ENCODE measurements at regions not wholly inside any gene's neighbourhood (a gene's known extent, or its start where the extent isn't known, plus 50 kb on each side); places are given as distances from the start of the nearest gene placed in this dataset.

DNA sequence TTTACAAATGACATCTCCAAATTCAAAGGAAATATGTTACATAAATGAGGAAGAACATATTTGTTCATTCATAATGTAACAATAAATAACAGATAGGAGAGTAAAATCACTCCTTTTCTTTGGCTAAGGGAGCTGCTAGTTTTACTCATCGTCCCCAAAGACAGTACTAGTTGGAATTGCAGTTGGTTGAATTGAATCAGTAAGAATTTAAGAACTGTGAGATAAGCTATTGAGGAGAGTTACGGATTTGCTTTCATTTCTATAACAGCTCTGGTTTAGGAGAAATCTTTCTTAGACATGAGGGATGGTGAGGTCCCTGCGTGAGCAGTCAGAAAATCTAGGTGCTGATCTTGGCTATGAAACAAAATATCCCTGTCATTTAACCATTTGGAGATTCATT lies 402.8 kb downstream of the AEBP2 start:
- ATAC-seq, result no peak
- Histone ChIP-seq H3K9me2 (ENCODE audit: insufficient read depth) (no peaks in the 10 kb centered on the region), H3K9me3 (ENCODE audit: control insufficient read depth in 1 of 2, insufficient read depth in 1 of 2, low read depth in 1 of 2, low read length in 2 of 2) (no peaks in the 10 kb centered on the region), H3K9ac (ENCODE audit: low read length) (no peak overlapping the region), H3K4me2 (ENCODE audit: low read length) (no peak overlapping the region), H3K4me1 (ENCODE audit: control insufficient read depth in 1 of 2, insufficient read depth in 2 of 2, low read length in 2 of 2) (no peaks in the 10 kb centered on the region; a peak in 1 of 4 replicates), H3K36me3 (ENCODE audit: control insufficient read depth in 1 of 2, insufficient read depth in 2 of 2, low read length in 2 of 2) (no peaks in the 10 kb centered on the region), H3K27me3 (ENCODE audit: insufficient read depth, low read length) (no peaks in the 10 kb centered on the region), H3K27ac (ENCODE audit: low read depth, low read length) (no peak overlapping the region), H2AFZ (ENCODE audit: low read depth, low read length, poor library complexity, severe bottlenecking) (no peak overlapping the region), H3K79me2 (ENCODE audit: insufficient read depth, low read length) (no peaks in the 10 kb centered on the region), H3K4me3 (replicated peaks in 1 of 2; ENCODE audit: low read depth in 1 of 2, low read length in 2 of 2) (no peak overlapping the region), H4K20me1 (ENCODE audit: insufficient read depth) (no peaks in the 10 kb centered on the region; the same call in 1 of the 2 replicates)
- DNase-seq (ENCODE audit: low read depth, low spot score), result no peak
- no peak for TF ChIP-seq ZNF274 (IDR thresholded peaks at IDR 0.05; ENCODE audit: low read depth, low read length)
- TF ChIP-seq, protein P1, sequence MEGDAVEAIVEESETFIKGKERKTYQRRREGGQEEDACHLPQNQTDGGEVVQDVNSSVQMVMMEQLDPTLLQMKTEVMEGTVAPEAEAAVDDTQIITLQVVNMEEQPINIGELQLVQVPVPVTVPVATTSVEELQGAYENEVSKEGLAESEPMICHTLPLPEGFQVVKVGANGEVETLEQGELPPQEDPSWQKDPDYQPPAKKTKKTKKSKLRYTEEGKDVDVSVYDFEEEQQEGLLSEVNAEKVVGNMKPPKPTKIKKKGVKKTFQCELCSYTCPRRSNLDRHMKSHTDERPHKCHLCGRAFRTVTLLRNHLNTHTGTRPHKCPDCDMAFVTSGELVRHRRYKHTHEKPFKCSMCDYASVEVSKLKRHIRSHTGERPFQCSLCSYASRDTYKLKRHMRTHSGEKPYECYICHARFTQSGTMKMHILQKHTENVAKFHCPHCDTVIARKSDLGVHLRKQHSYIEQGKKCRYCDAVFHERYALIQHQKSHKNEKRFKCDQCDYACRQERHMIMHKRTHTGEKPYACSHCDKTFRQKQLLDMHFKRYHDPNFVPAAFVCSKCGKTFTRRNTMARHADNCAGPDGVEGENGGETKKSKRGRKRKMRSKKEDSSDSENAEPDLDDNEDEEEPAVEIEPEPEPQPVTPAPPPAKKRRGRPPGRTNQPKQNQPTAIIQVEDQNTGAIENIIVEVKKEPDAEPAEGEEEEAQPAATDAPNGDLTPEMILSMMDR (IDR thresholded peaks at IDR 0.05 in 2 of 3, conservative IDR thresholded peaks at IDR 0.05 in 1 of 3; ENCODE audit: borderline replicate concordance in 1 of 3, insufficient read depth in 1 of 3, low read depth in 2 of 3, low read length in 2 of 3), result no peak
- intact Hi-C loops (cut with micrococcal nuclease), result no loop called here
- BruUV-seq (replicated peaks), result no TSS peak
- RAD21 ChIA-PET (ENCODE audit: low non-redundant PET in 1 of 2, low total read pairs in 2 of 2, uncharacterized antibody in 2 of 2, unreplicated experiment in 2 of 2), result no interaction called here
- POLR2A ChIA-PET, result no interaction called here
- CTCF ChIA-PET, result no interaction called here

DNA sequence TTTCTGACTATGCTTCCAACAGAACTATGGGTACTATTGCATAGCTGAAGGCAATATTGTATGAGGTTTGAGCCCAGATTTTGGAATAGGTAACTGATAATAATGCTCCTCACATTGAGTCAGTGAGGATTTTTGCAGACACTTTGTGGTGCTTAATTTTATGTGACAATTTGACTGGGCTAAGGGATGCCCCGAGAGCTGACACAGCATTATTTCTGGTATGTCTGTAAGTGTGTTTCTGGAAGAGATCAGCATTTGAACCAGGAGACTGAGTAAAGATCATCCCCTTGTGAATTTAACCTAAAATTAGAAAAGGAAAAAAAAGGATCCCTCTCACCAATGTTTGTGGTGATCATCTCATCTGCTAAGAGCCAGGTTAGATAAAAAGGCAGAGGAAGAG lies 404.9 kb downstream of the AEBP2 start:
- Histone ChIP-seq H4K20me1 (ENCODE audit: insufficient read depth) (no peaks in the 10 kb centered on the region; the same call in 1 of the 2 replicates), H3K9ac (ENCODE audit: low read length) (no peak overlapping the region), H3K36me3 (ENCODE audit: control insufficient read depth in 1 of 2, insufficient read depth in 2 of 2, low read length in 2 of 2) (no peaks in the 10 kb centered on the region), H3K4me2 (ENCODE audit: low read length) (no peak overlapping the region), H3K79me2 (ENCODE audit: insufficient read depth, low read length) (no peaks in the 10 kb centered on the region), H3K9me3 (ENCODE audit: control insufficient read depth in 1 of 2, insufficient read depth in 1 of 2, low read depth in 1 of 2, low read length in 2 of 2) (no peaks in the 10 kb centered on the region), H3K27ac (ENCODE audit: low read depth, low read length) (no peak overlapping the region), H2AFZ (ENCODE audit: low read depth, low read length, poor library complexity, severe bottlenecking) (no peak overlapping the region), H3K4me1 (ENCODE audit: control insufficient read depth in 1 of 2, insufficient read depth in 2 of 2, low read length in 2 of 2) (no peaks in the 10 kb centered on the region; a peak in 1 of 4 replicates), H3K4me3 (replicated peaks in 1 of 2; ENCODE audit: low read depth in 1 of 2, low read length in 2 of 2) (no peak overlapping the region), H3K27me3 (ENCODE audit: insufficient read depth, low read length) (no peaks in the 10 kb centered on the region), H3K9me2 (ENCODE audit: insufficient read depth) (no peaks in the 10 kb centered on the region)
- BruUV-seq (replicated peaks), result no TSS peak
- DNase-seq (ENCODE audit: low read depth, low spot score), result no peak
- intact Hi-C loops (cut with micrococcal nuclease), result no loop called here
- RAD21 ChIA-PET (ENCODE audit: low non-redundant PET in 1 of 2, low total read pairs in 2 of 2, uncharacterized antibody in 2 of 2, unreplicated experiment in 2 of 2), result no interaction called here
- TF ChIP-seq ELF1 (IDR thresholded peaks at IDR 0.05; ENCODE audit: borderline replicate concordance, low read depth) (no peak), SIN3A (IDR thresholded peaks at IDR 0.05; ENCODE audit: low read depth) (no peak), YY1 (IDR thresholded peaks at IDR 0.05; ENCODE audit: extremely low read depth, insufficient replicate concordance, low read depth, low read length) (no peak), EZH2 (IDR thresholded peaks at IDR 0.05) (no peak), TCF7L2 (IDR thresholded peaks at IDR 0.05; ENCODE audit: borderline replicate concordance, extremely low read depth, insufficient read depth, insufficient read length) (no peak), POLR2A (IDR thresholded peaks at IDR 0.05; ENCODE audit: borderline replicate concordance, extremely low read depth, insufficient read depth, insufficient read length) (no peak), CEBPB (IDR thresholded peaks at IDR 0.05; ENCODE audit: low read depth) (no peak), POLR2AphosphoS5 (IDR thresholded peaks at IDR 0.05; ENCODE audit: low read depth, low read length) (no peak), EGR1 (IDR thresholded peaks at IDR 0.05; ENCODE audit: low read depth) (no peak), CBX3 (IDR thresholded peaks at IDR 0.05; ENCODE audit: low read depth) (no peak), RAD21 (IDR thresholded peaks at IDR 0.05; ENCODE audit: low read depth) (no peak), EZH2phosphoT487 (IDR thresholded peaks at IDR 0.05; ENCODE audit: borderline replicate concordance) (no peak), SRF (IDR thresholded peaks at IDR 0.05; ENCODE audit: low read depth) (no peak), ZNF274 (IDR thresholded peaks at IDR 0.05; ENCODE audit: low read depth, low read length) (no peak), FOSL1 (IDR thresholded peaks at IDR 0.05; ENCODE audit: low read depth) (no peak)
- TF ChIP-seq, protein P2, sequence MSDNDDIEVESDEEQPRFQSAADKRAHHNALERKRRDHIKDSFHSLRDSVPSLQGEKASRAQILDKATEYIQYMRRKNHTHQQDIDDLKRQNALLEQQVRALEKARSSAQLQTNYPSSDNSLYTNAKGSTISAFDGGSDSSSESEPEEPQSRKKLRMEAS (IDR thresholded peaks at IDR 0.05), result no peak
- TF ChIP-seq, protein P1 (IDR thresholded peaks at IDR 0.05 in 2 of 3, conservative IDR thresholded peaks at IDR 0.05 in 1 of 3; ENCODE audit: borderline replicate concordance in 1 of 3, insufficient read depth in 1 of 3, low read depth in 2 of 3, low read length in 2 of 3), result no peak
- POLR2A ChIA-PET, result no interaction called here
- CTCF ChIA-PET, result no interaction called here
- no peak for ATAC-seq
